ENCODE measurements at regions not wholly inside any gene's neighbourhood (a gene's known extent, or its start where the extent isn't known, plus 50 kb on each side); places are given as distances from the start of the nearest gene placed in this dataset.

GRCh38 chr10:31721096-31721495 lies 207.5 kb downstream of the ARHGAP12 start:
- no peak for DNase-seq (ENCODE audit: extremely low spot score, insufficient read length, low read depth)
- no peak for FAIRE-seq

GRCh38 chr10:31720546-31720945 lies 208.1 kb downstream of the ARHGAP12 start:
- DNase-seq (ENCODE audit: extremely low spot score, insufficient read length, low read depth) (no peak), FAIRE-seq (no peak)

- DNase-seq (ENCODE audit: extremely low spot score, insufficient read length, low read depth), result no peak
- FAIRE-seq, result no peak
Measured at GRCh38 chr10:31709476-31709875, 219.2 kb downstream of the ARHGAP12 start.

- peak; percentile 21 for FAIRE-seq
Measured at GRCh38 chr10:31709028-31709427, 219.6 kb downstream of the ARHGAP12 start.

GRCh38 chr10:31708474-31708873 lies 220.2 kb downstream of the ARHGAP12 start:
- DNase-seq (ENCODE audit: extremely low spot score, insufficient read length, low read depth), result no peak
- FAIRE-seq, result no peak

More at GRCh38 chr10:31709028-31709427, 219.6 kb downstream of the ARHGAP12 start:
- DNase-seq (ENCODE audit: extremely low spot score, insufficient read length, low read depth), result no peak

GRCh38 chr10:31708046-31708445 lies 220.6 kb downstream of the ARHGAP12 start:
- no peak for FAIRE-seq
- no peak for DNase-seq (ENCODE audit: extremely low spot score, insufficient read length, low read depth)

GRCh38 chr10:31707093-31708039 lies 221.3 kb downstream of the ARHGAP12 start:
- DNase-seq (ENCODE audit: extremely low spot score, insufficient read length, low read depth), result peak; percentile 65

GRCh38 chr10:31706464-31707092 lies 222.1 kb downstream of the ARHGAP12 start:
- FAIRE-seq (peak; percentile 21), DNase-seq (ENCODE audit: extremely low spot score, insufficient read length, low read depth) (no peak)

More at GRCh38 chr10:31707093-31708039, 221.3 kb downstream of the ARHGAP12 start:
- peak; percentile 96 for FAIRE-seq

GRCh38 chr10:31705136-31705535 lies 223.5 kb downstream of the ARHGAP12 start:
- FAIRE-seq, result no peak
- no peak for DNase-seq (ENCODE audit: extremely low spot score, insufficient read length, low read depth)

GRCh38 chr10:31704195-31704594 lies 224.4 kb downstream of the ARHGAP12 start:
- DNase-seq (ENCODE audit: extremely low spot score, insufficient read length, low read depth) (no peak), FAIRE-seq (no peak)

GRCh38 chr10:31702954-31703353 lies 225.7 kb downstream of the ARHGAP12 start:
- no peak for DNase-seq (ENCODE audit: extremely low spot score, insufficient read length, low read depth)
- FAIRE-seq, result no peak

- FAIRE-seq, result peak; percentile 74
- DNase-seq (ENCODE audit: extremely low spot score, insufficient read length, low read depth), result no peak
Measured at GRCh38 chr10:31702005-31702404, 226.6 kb downstream of the ARHGAP12 start.

GRCh38 chr10:31701546-31701945 lies 227.1 kb downstream of the ARHGAP12 start:
- no peak for FAIRE-seq
- no peak for DNase-seq (ENCODE audit: extremely low spot score, insufficient read length, low read depth)

- DNase-seq (ENCODE audit: extremely low spot score, insufficient read length, low read depth) (no peak), FAIRE-seq (no peak)
Measured at GRCh38 chr10:31700181-31700611, 228.4 kb downstream of the ARHGAP12 start.

- DNase-seq (ENCODE audit: extremely low spot score, insufficient read length, low read depth) (no peak), FAIRE-seq (no peak)
Measured at GRCh38 chr10:31698181-31698830, 230.3 kb downstream of the ARHGAP12 start.

GRCh38 chr10:31697271-31698180 lies 231.1 kb downstream of the ARHGAP12 start:
- DNase-seq (ENCODE audit: extremely low spot score, insufficient read length, low read depth) (no peak), FAIRE-seq (no peak)

GRCh38 chr10:31694929-31695837 lies 233.4 kb downstream of the ARHGAP12 start:
- no peak for FAIRE-seq

GRCh38 chr10:31694126-31694685 lies 234.4 kb downstream of the ARHGAP12 start:
- FAIRE-seq (no peak), DNase-seq (ENCODE audit: extremely low spot score, insufficient read length, low read depth) (no peak)

More at GRCh38 chr10:31694929-31695837, 233.4 kb downstream of the ARHGAP12 start:
- no peak for DNase-seq (ENCODE audit: extremely low spot score, insufficient read length, low read depth)
